Stimulated activated CD4-positive, alpha-beta T cell treated with anti-CD3 and anti-CD28 coated beads, TNF-alpha, amount 100 ng/mL, for 4 hours (primary cell): ENCODE measurements at regions not wholly inside any gene's neighbourhood (a gene's known extent, or its start where the extent isn't known, plus 50 kb on each side); places are given as distances from the start of the nearest gene placed in this dataset.

Experiments
- DNase-seq, 3 experiments: peaks; one replicate each; pipeline ENCODE4 v3.0.0-alpha.2; 2020; ENCODE audit warnings: low read depth in 3 of 3

- DNase-seq: no peak
Measured at GRCh38 chr7:136665878-136666509, 202.5 kb upstream of the CHRM2 start.

GRCh38 chr7:136664537-136664936 is 203.9 kb upstream of the CHRM2 start:
- no peak for DNase-seq

GRCh38 chr7:136657482-136657921 is 210.9 kb upstream of the CHRM2 start:
- DNase-seq: no peak

- no peak for DNase-seq
Measured at GRCh38 chr7:136656516-136656915, 211.9 kb upstream of the CHRM2 start.

GRCh38 chr7:136655414-136655813 is 213.0 kb upstream of the CHRM2 start:
- no peak for DNase-seq

- DNase-seq: no peak
Measured at GRCh38 chr7:136654406-136654805, 214.0 kb upstream of the CHRM2 start.

- DNase-seq: no peak
Measured at GRCh38 chr7:136652635-136653370, 215.6 kb upstream of the CHRM2 start.

- no peak for DNase-seq
Measured at GRCh38 chr7:136640977-136641376, 227.5 kb upstream of the CHRM2 start.

- no peak for DNase-seq
Measured at GRCh38 chr7:136637813-136638212, 230.6 kb upstream of the CHRM2 start.

- DNase-seq: no peak
Measured at GRCh38 chr7:136635751-136636150, 232.7 kb upstream of the CHRM2 start.

- DNase-seq: no peak
Measured at GRCh38 chr7:136618818-136619217, 249.6 kb upstream of the CHRM2 start.

GRCh38 chr7:136617176-136617575 is 251.3 kb upstream of the CHRM2 start:
- no peak for DNase-seq

- no peak for DNase-seq
Measured at GRCh38 chr7:136605532-136606329, 262.7 kb upstream of the CHRM2 start.

- DNase-seq: no peak
Measured at GRCh38 chr7:136601772-136602171, 266.7 kb upstream of the CHRM2 start.

- DNase-seq: no peak
Measured at GRCh38 chr7:136600475-136600874, 268.0 kb upstream of the CHRM2 start.

GRCh38 chr7:136594739-136595144 is 273.7 kb upstream of the CHRM2 start:
- DNase-seq: no peak

GRCh38 chr7:136588216-136588615 is 280.2 kb upstream of the CHRM2 start:
- DNase-seq: no peak

GRCh38 chr7:136585954-136586670 is 282.3 kb upstream of the CHRM2 start:
- DNase-seq: no peak

- no peak for DNase-seq
Measured at GRCh38 chr7:136566491-136566890, 302.0 kb upstream of the CHRM2 start.

- DNase-seq: no peak
Measured at GRCh38 chr7:136555933-136556332, 312.5 kb upstream of the CHRM2 start.

GRCh38 chr7:136551618-136552017 is 316.8 kb upstream of the CHRM2 start:
- no peak for DNase-seq

GRCh38 chr7:136549756-136550155 is 318.7 kb upstream of the CHRM2 start:
- DNase-seq: no peak
